ENCODE measurements at regions not wholly inside any gene's neighbourhood (a gene's known extent, or its start where the extent isn't known, plus 50 kb on each side); places are given as distances from the start of the nearest gene placed in this dataset.

- no peak for TF ChIP-seq CTCF (IDR thresholded peaks at IDR 0.05)
Measured at GRCh38 chr5:167339205-167339604, 952.2 kb upstream of the WWC1 start.

- no peak for TF ChIP-seq CTCF (IDR thresholded peaks at IDR 0.05)
Measured at GRCh38 chr5:167346461-167346860, 945.0 kb upstream of the WWC1 start.

- no peak for TF ChIP-seq CTCF (IDR thresholded peaks at IDR 0.05)
Measured at GRCh38 chr5:167348251-167348926, 943.1 kb upstream of the WWC1 start.

- TF ChIP-seq CTCF (IDR thresholded peaks at IDR 0.05), result no peak
Measured at GRCh38 chr5:167348980-167349379, 942.5 kb upstream of the WWC1 start.

- TF ChIP-seq CTCF (IDR thresholded peaks at IDR 0.05), result no peak
Measured at GRCh38 chr5:167351316-167351715, 940.1 kb upstream of the WWC1 start.

GRCh38 chr5:167352801-167353200, 938.6 kb upstream of the WWC1 start:
- TF ChIP-seq CTCF (IDR thresholded peaks at IDR 0.05), result no peak

- no peak for TF ChIP-seq CTCF (IDR thresholded peaks at IDR 0.05)
Measured at GRCh38 chr5:167355346-167355745, 936.1 kb upstream of the WWC1 start.

GRCh38 chr5:167356374-167356773, 935.1 kb upstream of the WWC1 start:
- TF ChIP-seq CTCF (IDR thresholded peaks at IDR 0.05), result no peak

Data from LNCAP (cell line).